Ishikawa (cell line): ENCODE measurements at regions not wholly inside any gene's neighbourhood (a gene's known extent, or its start where the extent isn't known, plus 50 kb on each side); places are given as distances from the start of the nearest gene placed in this dataset.

Experiments used
- CEBPB ChIP-seq: IDR thresholded peaks from 2 replicates; pipeline ENCODE4 v1.6.1; 2012
- CREB1 ChIP-seq: IDR thresholded peaks from 2 replicates; pipeline ENCODE4 v1.6.1; 2012; ENCODE audit warnings: low read depth
- EGR1 ChIP-seq: IDR thresholded peaks from 2 replicates; pipeline ENCODE4 v1.6.1; 2012
- EP300 ChIP-seq: IDR thresholded peaks from 2 replicates; pipeline ENCODE4 v1.6.1; 2012; ENCODE audit warnings: borderline replicate concordance
- FOXM1 ChIP-seq: IDR thresholded peaks from 2 replicates; pipeline ENCODE4 v1.6.1; 2012; ENCODE audit warnings: low read depth, borderline replicate concordance
- NFIC ChIP-seq: IDR thresholded peaks from 2 replicates; pipeline ENCODE4 v1.6.1; 2012
- RAD21 ChIP-seq: IDR thresholded peaks from 2 replicates; pipeline ENCODE4 v1.6.1; 2012; ENCODE audit warnings: low read depth
- TAF1 ChIP-seq: IDR thresholded peaks from 2 replicates; pipeline ENCODE4 v1.6.1; 2012; ENCODE audit warnings: low read depth, mild to moderate bottlenecking
- TCF12 ChIP-seq: IDR thresholded peaks from 2 replicates; pipeline ENCODE4 v1.6.1; 2012; ENCODE audit warnings: low read depth
- TEAD4 ChIP-seq: IDR thresholded peaks from 2 replicates; pipeline ENCODE4 v1.6.1; 2012
- YY1 ChIP-seq: IDR thresholded peaks from 2 replicates; pipeline ENCODE4 v1.6.1; 2012; ENCODE audit warnings: low read depth
- ZBTB7A ChIP-seq: IDR thresholded peaks from 2 replicates; pipeline ENCODE4 v1.6.1; 2012; ENCODE audit warnings: low read depth
- TF ChIP-seq, protein P1 (sequence below): IDR thresholded peaks from 2 replicates; pipeline ENCODE4 v1.6.1; 2012
- TF ChIP-seq, protein P2 (sequence below): IDR thresholded peaks from 2 replicates; pipeline ENCODE4 v1.6.1; 2012; ENCODE audit warnings: low read depth, mild to moderate bottlenecking
- TF ChIP-seq, protein P3 (sequence below): IDR thresholded peaks from 2 replicates; pipeline ENCODE4 v1.6.1; 2012

DNA sequence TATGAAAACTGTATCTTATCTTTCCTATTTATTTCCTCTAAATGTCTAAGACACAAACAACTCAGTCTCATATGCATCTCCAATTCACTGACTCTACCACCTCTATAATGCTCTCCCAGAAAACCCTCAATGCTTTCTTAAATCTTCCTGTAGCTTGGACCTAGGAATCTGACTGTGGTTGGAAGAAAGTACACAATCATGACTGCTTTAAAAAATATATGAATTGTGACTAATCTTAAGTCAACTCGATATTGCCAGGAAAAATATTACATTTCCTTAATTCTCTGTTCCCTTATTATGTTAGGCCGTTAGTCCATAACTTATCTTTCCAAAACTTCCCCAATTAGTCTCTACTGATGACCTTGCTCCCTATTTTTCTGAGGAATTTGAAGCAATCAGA is 87.0 kb downstream of the SPCS3 start:
- TF ChIP-seq YY1 (no peak), TEAD4 (no peak), EP300 (no peak), FOXM1 (no peak)
- TF ChIP-seq, protein P1, sequence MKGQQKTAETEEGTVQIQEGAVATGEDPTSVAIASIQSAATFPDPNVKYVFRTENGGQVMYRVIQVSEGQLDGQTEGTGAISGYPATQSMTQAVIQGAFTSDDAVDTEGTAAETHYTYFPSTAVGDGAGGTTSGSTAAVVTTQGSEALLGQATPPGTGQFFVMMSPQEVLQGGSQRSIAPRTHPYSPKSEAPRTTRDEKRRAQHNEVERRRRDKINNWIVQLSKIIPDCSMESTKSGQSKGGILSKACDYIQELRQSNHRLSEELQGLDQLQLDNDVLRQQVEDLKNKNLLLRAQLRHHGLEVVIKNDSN = no peak

DNA sequence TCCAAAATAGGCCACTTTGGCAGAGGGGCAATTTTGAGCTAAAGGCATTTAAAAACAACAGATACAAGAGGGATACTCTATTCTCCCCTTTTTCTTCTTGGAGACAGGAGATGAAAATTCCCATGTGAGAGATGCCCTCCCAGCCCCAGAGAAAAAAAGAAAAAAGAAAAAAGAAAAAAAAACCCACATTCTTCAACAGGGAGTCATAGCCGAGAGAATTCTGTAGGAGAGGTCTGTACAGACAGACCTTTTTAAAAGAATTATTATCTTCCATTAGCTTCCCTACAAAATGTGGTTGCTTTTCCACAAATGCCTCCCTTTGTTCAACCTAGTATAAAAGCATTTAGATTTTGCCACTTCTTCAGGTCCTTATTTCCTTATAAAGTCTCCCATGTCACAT is 89.9 kb downstream of the SPCS3 start:
- TF ChIP-seq FOXM1 = no peak
- TF ChIP-seq, protein P2, sequence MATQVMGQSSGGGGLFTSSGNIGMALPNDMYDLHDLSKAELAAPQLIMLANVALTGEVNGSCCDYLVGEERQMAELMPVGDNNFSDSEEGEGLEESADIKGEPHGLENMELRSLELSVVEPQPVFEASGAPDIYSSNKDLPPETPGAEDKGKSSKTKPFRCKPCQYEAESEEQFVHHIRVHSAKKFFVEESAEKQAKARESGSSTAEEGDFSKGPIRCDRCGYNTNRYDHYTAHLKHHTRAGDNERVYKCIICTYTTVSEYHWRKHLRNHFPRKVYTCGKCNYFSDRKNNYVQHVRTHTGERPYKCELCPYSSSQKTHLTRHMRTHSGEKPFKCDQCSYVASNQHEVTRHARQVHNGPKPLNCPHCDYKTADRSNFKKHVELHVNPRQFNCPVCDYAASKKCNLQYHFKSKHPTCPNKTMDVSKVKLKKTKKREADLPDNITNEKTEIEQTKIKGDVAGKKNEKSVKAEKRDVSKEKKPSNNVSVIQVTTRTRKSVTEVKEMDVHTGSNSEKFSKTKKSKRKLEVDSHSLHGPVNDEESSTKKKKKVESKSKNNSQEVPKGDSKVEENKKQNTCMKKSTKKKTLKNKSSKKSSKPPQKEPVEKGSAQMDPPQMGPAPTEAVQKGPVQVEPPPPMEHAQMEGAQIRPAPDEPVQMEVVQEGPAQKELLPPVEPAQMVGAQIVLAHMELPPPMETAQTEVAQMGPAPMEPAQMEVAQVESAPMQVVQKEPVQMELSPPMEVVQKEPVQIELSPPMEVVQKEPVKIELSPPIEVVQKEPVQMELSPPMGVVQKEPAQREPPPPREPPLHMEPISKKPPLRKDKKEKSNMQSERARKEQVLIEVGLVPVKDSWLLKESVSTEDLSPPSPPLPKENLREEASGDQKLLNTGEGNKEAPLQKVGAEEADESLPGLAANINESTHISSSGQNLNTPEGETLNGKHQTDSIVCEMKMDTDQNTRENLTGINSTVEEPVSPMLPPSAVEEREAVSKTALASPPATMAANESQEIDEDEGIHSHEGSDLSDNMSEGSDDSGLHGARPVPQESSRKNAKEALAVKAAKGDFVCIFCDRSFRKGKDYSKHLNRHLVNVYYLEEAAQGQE = no peak
- no peak for TF ChIP-seq CREB1
- TF ChIP-seq EGR1 = no peak
- no peak for TF ChIP-seq ZBTB7A
- no peak for TF ChIP-seq EP300
- no peak for TF ChIP-seq NFIC
- TF ChIP-seq, protein P1 = no peak
- no peak for TF ChIP-seq TCF12
- TF ChIP-seq TEAD4 = no peak
- no peak for TF ChIP-seq CEBPB

DNA sequence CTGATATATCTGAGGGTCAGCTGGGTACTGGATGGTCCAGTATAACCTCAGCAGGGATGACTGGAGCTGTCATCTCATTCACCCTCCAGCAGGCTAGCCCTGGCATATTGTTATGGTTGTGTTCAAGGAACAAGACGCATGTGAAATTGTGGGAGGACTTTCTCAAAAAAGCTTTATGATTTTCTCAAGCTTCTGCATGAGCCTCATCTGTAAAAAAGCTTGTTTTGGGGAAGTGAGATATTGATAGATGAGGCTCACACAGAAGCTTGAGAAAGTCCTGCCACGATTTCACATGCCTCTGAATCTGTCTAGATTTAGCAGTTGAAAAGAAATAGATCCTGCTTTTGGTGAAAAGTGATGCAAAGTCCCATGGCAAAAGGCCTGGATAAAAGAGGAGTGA is 93.4 kb downstream of the SPCS3 start:
- TF ChIP-seq TEAD4 (no peak), EGR1 (no peak), TAF1 (no peak), ZBTB7A (no peak), RAD21 (no peak), EP300 (no peak), FOXM1 (no peak)
- TF ChIP-seq, protein P2 = no peak
- TF ChIP-seq, protein P1 = no peak
- TF ChIP-seq, protein P3, sequence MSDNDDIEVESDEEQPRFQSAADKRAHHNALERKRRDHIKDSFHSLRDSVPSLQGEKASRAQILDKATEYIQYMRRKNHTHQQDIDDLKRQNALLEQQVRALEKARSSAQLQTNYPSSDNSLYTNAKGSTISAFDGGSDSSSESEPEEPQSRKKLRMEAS = no peak

DNA sequence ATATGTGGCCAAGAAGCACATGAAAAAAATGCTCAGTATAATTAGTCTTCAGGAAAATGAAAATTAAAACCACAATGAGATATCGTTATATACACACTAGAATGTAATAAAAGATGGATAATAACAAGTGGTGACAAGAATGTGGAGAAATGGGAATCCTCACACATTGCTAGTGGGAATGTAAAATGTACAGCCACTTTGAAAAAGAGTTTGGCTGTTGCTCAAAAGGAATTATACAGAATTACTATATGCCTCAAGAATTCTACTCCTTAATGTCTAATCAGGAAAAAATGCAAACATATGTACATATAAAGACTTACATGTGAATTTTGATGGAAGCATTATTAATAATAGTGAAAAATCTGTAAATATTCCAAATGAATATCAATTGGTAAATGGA is 102.2 kb downstream of the SPCS3 start:
- TF ChIP-seq CEBPB (no peak), EP300 (no peak), TEAD4 (no peak), EGR1 (no peak), RAD21 (no peak), FOXM1 (no peak), CREB1 (no peak), ZBTB7A (no peak), YY1 (no peak), TAF1 (no peak), NFIC (no peak), TCF12 (no peak)
- TF ChIP-seq, protein P2 = no peak
- TF ChIP-seq, protein P1 = no peak
- TF ChIP-seq, protein P3 = no peak
